Retinal pigment epithelial cell (primary cell): ENCODE measurements at regions not wholly inside any gene's neighbourhood (a gene's known extent, or its start where the extent isn't known, plus 50 kb on each side); places are given as distances from the start of the nearest gene placed in this dataset.

Experiments used
- DNase-seq: peaks from one replicate; pipeline ENCODE4 v3.0.0-alpha.2; 2010; ENCODE audit warnings: low read depth
- H3K4me3 ChIP-seq: 2 replicates; pipeline ENCODE4 v1.5.1; 2011; ENCODE audit warnings: mild to moderate bottlenecking, low read length, control low read depth, moderate library complexity
- TF ChIP-seq, protein P1 (sequence below): conservative IDR thresholded peaks from 2 replicates; pipeline ENCODE4 v1.5.1; 2011; ENCODE audit warnings: low read depth, low read length, control low read depth, inconsistent platforms

- no peak overlapping the region for H3K4me3 ChIP-seq
- DNase-seq = no peak
Observed at GRCh38 chr10:3971713-3972112, 186.7 kb upstream of the KLF6 start.

DNA sequence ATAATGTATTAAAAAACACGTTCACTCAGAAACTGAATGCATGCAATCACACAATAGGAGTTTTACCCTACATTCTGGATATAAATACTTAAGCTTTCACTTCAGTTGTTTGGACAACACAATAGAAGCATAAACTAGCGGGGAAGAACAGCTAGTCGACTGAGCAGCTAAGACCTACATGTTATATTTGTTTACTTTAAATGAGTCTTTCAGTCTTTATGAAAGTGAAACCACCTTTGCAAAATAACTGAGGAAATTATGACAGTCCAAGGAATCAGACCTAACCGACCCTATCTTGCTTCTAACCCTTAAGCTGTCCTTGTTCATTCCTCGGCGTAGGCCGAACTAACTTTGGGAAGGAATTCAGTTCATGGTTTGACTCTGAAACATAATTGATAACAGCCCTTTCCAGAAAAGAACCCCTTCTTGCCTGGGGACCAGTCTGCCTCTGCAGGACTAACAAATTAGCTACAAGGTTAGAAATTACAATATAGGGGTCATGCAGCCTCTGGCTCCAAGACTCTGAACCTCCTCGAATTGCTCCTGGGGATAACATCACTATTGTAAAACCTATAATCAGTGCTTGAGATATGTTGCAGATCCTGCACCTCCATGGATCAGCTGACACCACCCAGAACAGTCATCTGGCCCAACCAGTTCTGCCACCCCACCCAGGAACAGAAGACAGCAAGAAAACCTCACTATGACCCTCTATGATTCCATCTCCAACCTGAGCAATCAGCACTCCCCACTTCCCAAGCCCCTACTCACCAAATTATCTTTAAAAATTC lies 185.1 kb upstream of the KLF6 start:
- no peak overlapping the region for H3K4me3 ChIP-seq
- DNase-seq = no peak
- TF ChIP-seq, protein P1, sequence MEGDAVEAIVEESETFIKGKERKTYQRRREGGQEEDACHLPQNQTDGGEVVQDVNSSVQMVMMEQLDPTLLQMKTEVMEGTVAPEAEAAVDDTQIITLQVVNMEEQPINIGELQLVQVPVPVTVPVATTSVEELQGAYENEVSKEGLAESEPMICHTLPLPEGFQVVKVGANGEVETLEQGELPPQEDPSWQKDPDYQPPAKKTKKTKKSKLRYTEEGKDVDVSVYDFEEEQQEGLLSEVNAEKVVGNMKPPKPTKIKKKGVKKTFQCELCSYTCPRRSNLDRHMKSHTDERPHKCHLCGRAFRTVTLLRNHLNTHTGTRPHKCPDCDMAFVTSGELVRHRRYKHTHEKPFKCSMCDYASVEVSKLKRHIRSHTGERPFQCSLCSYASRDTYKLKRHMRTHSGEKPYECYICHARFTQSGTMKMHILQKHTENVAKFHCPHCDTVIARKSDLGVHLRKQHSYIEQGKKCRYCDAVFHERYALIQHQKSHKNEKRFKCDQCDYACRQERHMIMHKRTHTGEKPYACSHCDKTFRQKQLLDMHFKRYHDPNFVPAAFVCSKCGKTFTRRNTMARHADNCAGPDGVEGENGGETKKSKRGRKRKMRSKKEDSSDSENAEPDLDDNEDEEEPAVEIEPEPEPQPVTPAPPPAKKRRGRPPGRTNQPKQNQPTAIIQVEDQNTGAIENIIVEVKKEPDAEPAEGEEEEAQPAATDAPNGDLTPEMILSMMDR = no peak

More at GRCh38 chr10:3971713-3972112, 186.7 kb upstream of the KLF6 start:
- TF ChIP-seq, protein P1 = no peak

DNA sequence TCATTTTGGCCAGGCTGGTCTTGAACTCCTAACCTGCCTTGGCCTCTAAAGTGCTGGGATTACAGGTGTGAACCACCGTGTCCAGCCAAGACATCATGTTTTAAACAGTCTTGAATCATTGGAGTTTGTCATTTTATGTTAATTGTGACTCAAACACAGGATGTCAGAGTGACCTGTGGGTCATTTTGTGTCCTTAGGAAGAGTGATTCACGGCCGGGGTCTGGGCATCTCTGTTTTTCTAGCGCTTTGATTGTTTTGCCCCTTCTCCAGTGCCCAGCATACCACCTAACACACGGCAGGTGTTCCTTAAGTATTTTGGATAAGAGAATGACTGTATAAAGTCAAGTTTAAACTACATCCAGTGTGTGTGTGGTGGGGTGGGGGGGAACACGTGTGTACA lies 183.7 kb upstream of the KLF6 start:
- H3K4me3 ChIP-seq = no peak overlapping the region
- no peak for DNase-seq
- TF ChIP-seq, protein P1 = no peak

- H3K4me3 ChIP-seq = no peak overlapping the region
- TF ChIP-seq, protein P1 = no peak
- no peak for DNase-seq
Observed at GRCh38 chr10:3964516-3964915, 179.5 kb upstream of the KLF6 start.

- no peak for DNase-seq
- H3K4me3 ChIP-seq = no peak overlapping the region
- TF ChIP-seq, protein P1 = no peak
Observed at GRCh38 chr10:3963191-3963673, 178.2 kb upstream of the KLF6 start.

- TF ChIP-seq, protein P1 = no peak
- H3K4me3 ChIP-seq = no peak overlapping the region
- no peak for DNase-seq
Observed at GRCh38 chr10:3961082-3961481, 176.1 kb upstream of the KLF6 start.

- no peak for DNase-seq
- TF ChIP-seq, protein P1 = no peak
- H3K4me3 ChIP-seq = no peak overlapping the region
Observed at GRCh38 chr10:3960496-3960895, 175.5 kb upstream of the KLF6 start.
